ENCODE measurements at regions not wholly inside any gene's neighbourhood (a gene's known extent, or its start where the extent isn't known, plus 50 kb on each side); places are given as distances from the start of the nearest gene placed in this dataset.

DNA sequence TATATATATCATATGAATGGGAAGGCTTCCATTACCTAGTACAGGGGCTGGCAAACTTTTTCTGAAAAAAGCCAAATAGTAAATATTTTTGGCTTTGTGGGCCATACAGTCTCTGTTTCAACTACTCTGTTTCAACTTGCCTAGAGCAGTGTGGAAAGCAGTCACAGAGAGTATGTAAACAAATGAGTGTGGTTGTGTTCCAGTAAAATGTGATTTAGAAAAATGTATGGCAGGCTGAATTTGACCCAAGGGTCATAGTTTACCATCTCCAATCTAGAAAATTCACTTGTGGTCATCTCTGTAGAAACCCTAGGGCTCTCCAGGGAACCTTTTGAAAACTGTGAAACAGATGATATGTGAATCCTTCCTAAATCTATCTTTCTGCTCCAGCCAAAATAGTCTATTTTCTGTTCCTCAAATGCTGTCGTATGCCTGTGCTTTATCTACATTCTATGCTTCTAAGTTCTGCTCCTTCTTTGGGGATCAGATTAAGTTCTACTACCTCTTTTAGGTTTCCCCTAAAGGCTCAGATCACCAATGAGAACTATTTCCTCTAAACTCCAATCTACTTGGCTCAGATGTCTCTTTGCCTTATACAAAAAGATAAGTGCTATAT lies 356.2 kb downstream of the METTL15 start:
- TF ChIP-seq ZNF274 (IDR thresholded peaks at IDR 0.05; ENCODE audit: low read depth, low read length) (no peak), YY1 (IDR thresholded peaks at IDR 0.05; ENCODE audit: insufficient read depth, insufficient read length) (no peak), SUZ12 (IDR thresholded peaks at IDR 0.05; ENCODE audit: extremely low read depth, insufficient read depth, insufficient read length) (no peak)

Measured in NT2/D1 (cell line).